Effector CD8-positive, alpha-beta T cell (primary cell): ENCODE measurements at regions not wholly inside any gene's neighbourhood (a gene's known extent, or its start where the extent isn't known, plus 50 kb on each side); places are given as distances from the start of the nearest gene placed in this dataset.

Experiments used
- DNase-seq: peaks from one replicate; lab custom pipeline; 2025; lab: John Stamatoyannopoulos, UW

GRCh38 chr15:93201940-93202339 is 112.9 kb upstream of the RGMA start:
- DNase-seq = no peak

- no peak for DNase-seq
Observed at GRCh38 chr15:93200837-93201226, 111.8 kb upstream of the RGMA start.

GRCh38 chr15:93200081-93200836 is 111.2 kb upstream of the RGMA start:
- DNase-seq = no peak

GRCh38 chr15:93196135-93196670 is 107.2 kb upstream of the RGMA start:
- DNase-seq = no peak

GRCh38 chr15:93195109-93195508 is 106.1 kb upstream of the RGMA start:
- no peak for DNase-seq

GRCh38 chr15:93190238-93190637 is 101.2 kb upstream of the RGMA start:
- no peak for DNase-seq

GRCh38 chr15:93189561-93189960 is 100.5 kb upstream of the RGMA start:
- DNase-seq = no peak

GRCh38 chr15:93188236-93188635 is 99.2 kb upstream of the RGMA start:
- no peak for DNase-seq

- no peak for DNase-seq
Observed at GRCh38 chr15:93185796-93186195, 96.8 kb upstream of the RGMA start.

- DNase-seq = no peak
Observed at GRCh38 chr15:93182703-93183205, 93.7 kb upstream of the RGMA start.

GRCh38 chr15:93180656-93181055 is 91.6 kb upstream of the RGMA start:
- DNase-seq = no peak

GRCh38 chr15:93180128-93180527 is 91.1 kb upstream of the RGMA start:
- no peak for DNase-seq

- DNase-seq = no peak
Observed at GRCh38 chr15:93179700-93180102, 90.7 kb upstream of the RGMA start.

GRCh38 chr15:93179072-93179471 is 90.1 kb upstream of the RGMA start:
- DNase-seq = no peak

- no peak for DNase-seq
Observed at GRCh38 chr15:93178371-93178770, 89.4 kb upstream of the RGMA start.

GRCh38 chr15:93176065-93176464 is 87.1 kb upstream of the RGMA start:
- no peak for DNase-seq

GRCh38 chr15:93174836-93175235 is 85.8 kb upstream of the RGMA start:
- DNase-seq = no peak

GRCh38 chr15:93173369-93173768 is 84.4 kb upstream of the RGMA start:
- DNase-seq = no peak

- no peak for DNase-seq
Observed at GRCh38 chr15:93171476-93171875, 82.5 kb upstream of the RGMA start.

GRCh38 chr15:93170329-93170728 is 81.3 kb upstream of the RGMA start:
- DNase-seq = no peak

- DNase-seq = no peak
Observed at GRCh38 chr15:93168910-93169309, 79.9 kb upstream of the RGMA start.

- DNase-seq = no peak
Observed at GRCh38 chr15:93167291-93167690, 78.3 kb upstream of the RGMA start.

- no peak for DNase-seq
Observed at GRCh38 chr15:93166675-93167074, 77.7 kb upstream of the RGMA start.
